H1 (cell line): ENCODE measurements at regions not wholly inside any gene's neighbourhood (a gene's known extent, or its start where the extent isn't known, plus 50 kb on each side); places are given as distances from the start of the nearest gene placed in this dataset.

ENCODE experiments used
- CTCF ChIA-PET: fragments of 300-600 bp; sonication (Branson Sonifier 250); formaldehyde crosslinking; loops from one replicate; lab custom pipeline; 2021; ENCODE audit not compliant: partially characterized antibody; lab: Charles Lee
- POLR2A ChIA-PET: fragments of 300-600 bp; sonication (Branson Sonifier 250); formaldehyde crosslinking; loops from one replicate; lab custom pipeline; 2021; ENCODE audit warnings: inconsistent platforms; ENCODE audit not compliant: partially characterized antibody; lab: Charles Lee
- DNase-seq, 2 experiments: peaks; one replicate each; pipeline versions ENCODE4 v3.0.0 to v3.0.0-alpha.2; 2010 to 2022; ENCODE audit warnings: low spot score in 2 of 2, low read depth in 1 of 2, mixed read lengths in 1 of 2
- FAIRE-seq: peaks from 2 replicates; lab custom pipeline; 2011; peaks lifted over from hg19 to GRCh38; lab: Jason Lieb, UNC
- H2AFZ ChIP-seq: 2 replicates; pipeline ENCODE4 v1.8.1; 2012; ENCODE audit warnings: low read length, inconsistent platforms
- H2AK5ac ChIP-seq: 2 replicates; pipeline ENCODE4 v1.6.1; 2013; ENCODE audit warnings: low read depth, low read length
- H2BK120ac ChIP-seq: replicated peaks from 2 replicates; pipeline ENCODE3; 2013; ENCODE audit warnings: low read depth, low read length, inconsistent platforms
- H2BK12ac ChIP-seq: 2 replicates; pipeline ENCODE4 v1.6.1; 2013; ENCODE audit warnings: low read depth, low read length
- H2BK15ac ChIP-seq: 2 replicates; pipeline ENCODE4 v1.6.1; 2013; ENCODE audit warnings: low read length
- H2BK20ac ChIP-seq: 2 replicates; pipeline ENCODE4 v1.6.1; 2013; ENCODE audit warnings: low read length
- H2BK5ac ChIP-seq: 2 replicates; pipeline ENCODE4 v1.6.1; 2013; ENCODE audit warnings: low read depth, low read length
- H3K14ac ChIP-seq: 2 replicates; pipeline ENCODE4 v1.6.1; 2013; ENCODE audit warnings: inconsistent platforms; ENCODE audit not compliant: insufficient read length
- H3K18ac ChIP-seq: 2 replicates; pipeline ENCODE4 v1.6.1; 2013; ENCODE audit warnings: low read length; ENCODE audit errors: extremely low read depth
- H3K23ac ChIP-seq: 2 replicates; pipeline ENCODE4 v1.6.1; 2013; ENCODE audit warnings: inconsistent platforms; ENCODE audit not compliant: insufficient read length
- H3K23me2 ChIP-seq: 2 replicates; pipeline ENCODE4 v1.6.1; 2013; ENCODE audit warnings: low read depth, low read length
- H3K27ac ChIP-seq: 2 replicates; pipeline ENCODE4 v1.6.1; 2011; ENCODE audit warnings: low read depth, low read length, inconsistent platforms
- H3K27me3 ChIP-seq, 4 experiments: replicated peaks in 1 of 4; 1 replicate in 1 of 4; 2 replicates in 3 of 4; pipeline versions ENCODE4 v1.6.1 to v1.8.1; 2011 to 2013; ENCODE audit warnings: low read length in 3 of 4, mild to moderate bottlenecking in 3 of 4, inconsistent platforms in 2 of 4, mixed read lengths in 2 of 4, moderate library complexity in 1 of 4; ENCODE audit not compliant: control insufficient read depth in 3 of 4, insufficient read depth in 3 of 4; ENCODE audit errors: extremely low read depth in 1 of 4
- H3K36me3 ChIP-seq, 4 experiments: 2 replicates each; pipeline versions ENCODE4 v1.6.1 to v1.8.1; 2011 to 2013; ENCODE audit warnings: mild to moderate bottlenecking in 4 of 4, low read length in 3 of 4, moderate library complexity in 2 of 4, control low read depth in 1 of 4, inconsistent platforms in 1 of 4; ENCODE audit not compliant: insufficient read depth in 4 of 4, control insufficient read depth in 2 of 4
- H3K4ac ChIP-seq: replicated peaks from 2 replicates; pipeline ENCODE3; 2013; ENCODE audit warnings: low read length, low read depth, mixed read lengths, inconsistent platforms; ENCODE audit not compliant: insufficient read length
- H3K4me1 ChIP-seq, 4 experiments: replicated peaks in 1 of 4; 1 replicate in 1 of 4; 2 replicates in 3 of 4; pipeline versions ENCODE4 v1.6.1 to v1.8.1; 2011 to 2013; ENCODE audit warnings: low read length in 3 of 4, inconsistent platforms in 2 of 4, mixed read lengths in 1 of 4; ENCODE audit not compliant: insufficient read depth in 4 of 4, control insufficient read depth in 3 of 4
- H3K4me2 ChIP-seq, 2 experiments: 2 replicates each; pipeline versions ENCODE4 v1.6.1 to v1.8.1; 2011 to 2013; ENCODE audit warnings: low read depth in 2 of 2, low read length in 2 of 2, control low read depth in 1 of 2, inconsistent platforms in 1 of 2, mild to moderate bottlenecking in 1 of 2; ENCODE audit not compliant: insufficient read depth in 1 of 2
- H3K4me3 ChIP-seq, 4 experiments: fragments of 200-600, 300-600 bp in 1 of 4; sonication (generic), shearing (Covaris generic), sonication (Bioruptor Twin) in 1 of 4; 2 replicates each; pipeline versions ENCODE4 v1.5.1 to v1.8.1; 2011 to 2016; ENCODE audit warnings: low read length in 4 of 4, low read depth in 3 of 4, control low read depth in 2 of 4, inconsistent platforms in 2 of 4, mild to moderate bottlenecking in 2 of 4, mixed read lengths in 1 of 4, moderate library complexity in 1 of 4; ENCODE audit not compliant: insufficient read depth in 2 of 4; ENCODE audit errors: extremely low read depth in 1 of 4
- H3K56ac ChIP-seq: replicated peaks from 2 replicates; pipeline ENCODE3; 2013; ENCODE audit warnings: low read depth, mild to moderate bottlenecking, mixed read lengths, low read length, inconsistent platforms; ENCODE audit not compliant: insufficient read length
- H3K79me1 ChIP-seq: 2 replicates; pipeline ENCODE4 v1.6.1; 2013; ENCODE audit warnings: low read depth, low read length, control low read depth
- H3K79me2 ChIP-seq, 2 experiments: 2 replicates each; pipeline versions ENCODE4 v1.6.1 to v1.8.1; 2012 to 2013; ENCODE audit warnings: low read length in 2 of 2, mild to moderate bottlenecking in 2 of 2, inconsistent platforms in 1 of 2; ENCODE audit not compliant: insufficient read depth in 2 of 2, control insufficient read depth in 1 of 2
- H3K9ac ChIP-seq, 4 experiments: replicated peaks in 1 of 4; 1 replicate in 1 of 4; 2 replicates in 3 of 4; pipeline versions ENCODE4 v1.6.1 to v1.8.1; 2011 to 2013; ENCODE audit warnings: low read depth in 3 of 4, low read length in 3 of 4, control low read depth in 2 of 4, mild to moderate bottlenecking in 2 of 4, moderate library complexity in 2 of 4, inconsistent platforms in 1 of 4; ENCODE audit errors: extremely low read depth in 1 of 4
- H3K9me3 ChIP-seq, 2 experiments: 2 replicates each; pipeline versions ENCODE4 v1.6.1 to v1.8.1; 2012 to 2013; ENCODE audit warnings: mild to moderate bottlenecking in 2 of 2, moderate library complexity in 2 of 2, control low read depth in 1 of 2, inconsistent platforms in 1 of 2, low read depth in 1 of 2, low read length in 1 of 2, mixed read lengths in 1 of 2; ENCODE audit not compliant: insufficient read depth in 2 of 2
- H4K20me1 ChIP-seq, 2 experiments: replicated peaks in 1 of 2; 2 replicates each; pipeline versions ENCODE3 to v1.8.1; 2011 to 2013; ENCODE audit warnings: inconsistent platforms in 2 of 2, low read length in 2 of 2, mild to moderate bottlenecking in 1 of 2; ENCODE audit not compliant: insufficient read depth in 2 of 2, control insufficient read depth in 1 of 2
- H4K5ac ChIP-seq: 2 replicates; pipeline ENCODE4 v1.6.1; 2013; ENCODE audit warnings: low read length, low read depth, mixed read lengths, inconsistent platforms; ENCODE audit not compliant: insufficient read length
- H4K8ac ChIP-seq: 2 replicates; pipeline ENCODE4 v1.8.0; 2013; ENCODE audit warnings: mild to moderate bottlenecking, moderate library complexity, low read length, inconsistent platforms; ENCODE audit not compliant: insufficient read depth; ENCODE audit errors: extremely low read depth
- H4K91ac ChIP-seq: replicated peaks from 2 replicates; pipeline ENCODE3; 2013; ENCODE audit warnings: low read length, mixed read lengths, inconsistent platforms; ENCODE audit not compliant: insufficient read length
- ASH2L ChIP-seq: fragments of 200-600, 300-600 bp; sonication (generic); IDR thresholded peaks from one replicate; pipeline ENCODE4 v1.7.1; 2017; ENCODE audit warnings: low read length
- CHD1 ChIP-seq: IDR thresholded peaks from 2 replicates; pipeline ENCODE4 v1.6.1; 2012; ENCODE audit warnings: low read depth, low read length, improper control_type of control experiment
- FOSL1 ChIP-seq: IDR thresholded peaks from 2 replicates; pipeline ENCODE4 v1.6.1; 2011; ENCODE audit warnings: mild to moderate bottlenecking, low read depth, low read length, moderate library complexity; ENCODE audit not compliant: insufficient read depth
- KDM5A ChIP-seq: fragments of 200-600 bp; IDR thresholded peaks from 2 replicates; pipeline ENCODE4 v1.7.1; 2012; ENCODE audit warnings: mild to moderate bottlenecking, low read length, inconsistent platforms, mixed read lengths
- POLR2AphosphoS5 ChIP-seq: IDR thresholded peaks from 2 replicates; pipeline ENCODE4 v1.6.1; 2011; ENCODE audit warnings: low read depth, low read length
- RAD21 ChIP-seq, 2 experiments: IDR thresholded peaks in 1 of 2; conservative IDR thresholded peaks in 1 of 2; 2 replicates each; pipeline ENCODE4 v1.6.1; 2011; ENCODE audit warnings: low read depth in 2 of 2, low read length in 2 of 2, improper control_type of control experiment in 1 of 2, inconsistent platforms in 1 of 2, mild to moderate bottlenecking in 1 of 2, moderate library complexity in 1 of 2
- RBBP5 ChIP-seq: IDR thresholded peaks from 2 replicates; pipeline ENCODE4 v1.7.1; 2012; ENCODE audit warnings: low read depth, mild to moderate bottlenecking, inconsistent platforms, low read length, moderate library complexity, borderline replicate concordance
- SP1 ChIP-seq: IDR thresholded peaks from 2 replicates; pipeline ENCODE4 v1.6.1; 2011; ENCODE audit warnings: low read depth, low read length
- TCF12 ChIP-seq: IDR thresholded peaks from 2 replicates; pipeline ENCODE4 v1.6.1; 2011; ENCODE audit warnings: low read depth, mild to moderate bottlenecking, low read length
- ZNF274 ChIP-seq: IDR thresholded peaks from 2 replicates; pipeline ENCODE4 v1.7.0; 2012; ENCODE audit warnings: low read length, borderline replicate concordance; ENCODE audit errors: extremely low read depth
- WGBS, 2 experiments: shearing (Covaris generic) in 1 of 2; methylation state at CpG; one replicate each; pipeline versions ENCODE4 v1.1.6 to v1.1.7; 2013 to 2015; ENCODE audit warnings: low lambda C conversion rate in 2 of 2, mixed read lengths in 2 of 2, inconsistent platforms in 1 of 2, low coverage in 1 of 2, missing lambda C conversion rate in 1 of 2; ENCODE audit not compliant: insufficient replicate concordance in 2 of 2, insufficient coverage in 1 of 2, insufficient read length in 1 of 2; ENCODE audit errors: extremely low coverage in 1 of 2, missing lambda C conversion rate in 1 of 2; 5-methylcytosine and 5-hydroxymethylcytosine counted together

- no peaks in the 10 kb centered on the region for H4K20me1 ChIP-seq
- H2BK12ac ChIP-seq: no peak overlapping the region
- no peak overlapping the region for H2AFZ ChIP-seq
- H3K79me1 ChIP-seq: no peaks in the 10 kb centered on the region
- 100% methylated on average over 1 of the region's 1 CpG; no CpG with 5 or more reads in 1 of the 2 experiments for WGBS, 2 experiments
- H3K14ac ChIP-seq: no peak overlapping the region
- POLR2A ChIA-PET: no interaction called here
- H4K8ac ChIP-seq: no peak overlapping the region
- no peak overlapping the region for H3K18ac ChIP-seq
- TF ChIP-seq ASH2L (no peak), TCF12 (no peak), POLR2AphosphoS5 (no peak), RAD21 (IDR thresholded peaks at IDR 0.05 in 1 of 2, conservative IDR thresholded peaks at IDR 0.05 in 1 of 2; ENCODE audit: low read depth in 2 of 2, low read length in 2 of 2) (no peak), CHD1 (no peak), SP1 (no peak), FOSL1 (no peak), ZNF274 (no peak), KDM5A (no peak), RBBP5 (no peak)
- H3K27me3 ChIP-seq: no peaks in the 10 kb centered on the region
- H4K91ac ChIP-seq: no peak overlapping the region
- CTCF ChIA-PET: no interaction called here
- H2BK20ac ChIP-seq: no peak overlapping the region
- no peaks in the 10 kb centered on the region; the same call in 1 of the 2 replicates for H3K23me2 ChIP-seq
- H3K4me3 ChIP-seq: no peak overlapping the region
- no peak overlapping the region for H3K56ac ChIP-seq
- no peaks in the 10 kb centered on the region for H3K79me2 ChIP-seq
- no peak overlapping the region for H3K4ac ChIP-seq
- H3K36me3 ChIP-seq: no peaks in the 10 kb centered on the region
- no peak overlapping the region for H3K9ac ChIP-seq
- DNase-seq (no peak), FAIRE-seq (no peak)
- H3K4me2 ChIP-seq: no peak overlapping the region
- no peak overlapping the region for H2BK120ac ChIP-seq
- no peak overlapping the region for H2BK5ac ChIP-seq
- H3K27ac ChIP-seq: no peak overlapping the region
- H2BK15ac ChIP-seq: no peak overlapping the region
- 0 out of 4 replicates have a peak, but pooled peaks cover 0 to 5% of the 10 kb centered on the region in 2 experiments for H3K9me3 ChIP-seq
- H3K4me1 ChIP-seq: no peaks in the 10 kb centered on the region
- no peak overlapping the region for H3K23ac ChIP-seq
- no peak overlapping the region for H4K5ac ChIP-seq
- H2AK5ac ChIP-seq: no peak overlapping the region
Measured at GRCh38 chr4:83699358-83699757, 163.4 kb downstream of the GPAT3 start.
